H1 (cell line): ENCODE measurements at regions not wholly inside any gene's neighbourhood (a gene's known extent, or its start where the extent isn't known, plus 50 kb on each side); places are given as distances from the start of the nearest gene placed in this dataset.
"Not testable (repeated sequence)": the region's sequence is repeated elsewhere in the genome, so short reads cannot be mapped to it uniquely, and the experiment has no call there.

Experiments used
- CTCF ChIA-PET: fragments of 300-600 bp; sonication (Branson Sonifier 250); formaldehyde crosslinking; loops from one replicate; lab custom pipeline; 2021; ENCODE audit not compliant: partially characterized antibody; lab: Charles Lee
- POLR2A ChIA-PET: fragments of 300-600 bp; sonication (Branson Sonifier 250); formaldehyde crosslinking; loops from one replicate; lab custom pipeline; 2021; ENCODE audit warnings: inconsistent platforms; ENCODE audit not compliant: partially characterized antibody; lab: Charles Lee
- DNase-seq, 2 experiments: peaks; one replicate each; pipeline versions ENCODE4 v3.0.0 to v3.0.0-alpha.2; 2010 to 2022; ENCODE audit warnings: low spot score in 2 of 2, low read depth in 1 of 2, mixed read lengths in 1 of 2
- FAIRE-seq: peaks from 2 replicates; lab custom pipeline; 2011; peaks lifted over from hg19 to GRCh38; lab: Jason Lieb, UNC
- H2AFZ ChIP-seq: 2 replicates; pipeline ENCODE4 v1.8.1; 2012; ENCODE audit warnings: low read length, inconsistent platforms
- H2AK5ac ChIP-seq: 2 replicates; pipeline ENCODE4 v1.6.1; 2013; ENCODE audit warnings: low read depth, low read length
- H2BK120ac ChIP-seq: replicated peaks from 2 replicates; pipeline ENCODE3; 2013; ENCODE audit warnings: low read depth, low read length, inconsistent platforms
- H2BK12ac ChIP-seq: 2 replicates; pipeline ENCODE4 v1.6.1; 2013; ENCODE audit warnings: low read depth, low read length
- H2BK15ac ChIP-seq: 2 replicates; pipeline ENCODE4 v1.6.1; 2013; ENCODE audit warnings: low read length
- H2BK20ac ChIP-seq: 2 replicates; pipeline ENCODE4 v1.6.1; 2013; ENCODE audit warnings: low read length
- H2BK5ac ChIP-seq: 2 replicates; pipeline ENCODE4 v1.6.1; 2013; ENCODE audit warnings: low read depth, low read length
- H3K14ac ChIP-seq: 2 replicates; pipeline ENCODE4 v1.6.1; 2013; ENCODE audit warnings: inconsistent platforms; ENCODE audit not compliant: insufficient read length
- H3K18ac ChIP-seq: 2 replicates; pipeline ENCODE4 v1.6.1; 2013; ENCODE audit warnings: low read length; ENCODE audit errors: extremely low read depth
- H3K23ac ChIP-seq: 2 replicates; pipeline ENCODE4 v1.6.1; 2013; ENCODE audit warnings: inconsistent platforms; ENCODE audit not compliant: insufficient read length
- H3K23me2 ChIP-seq: 2 replicates; pipeline ENCODE4 v1.6.1; 2013; ENCODE audit warnings: low read depth, low read length
- H3K27ac ChIP-seq: 2 replicates; pipeline ENCODE4 v1.6.1; 2011; ENCODE audit warnings: low read depth, low read length, inconsistent platforms
- H3K27me3 ChIP-seq, 4 experiments: replicated peaks in 1 of 4; 1 replicate in 1 of 4; 2 replicates in 3 of 4; pipeline versions ENCODE4 v1.6.1 to v1.8.1; 2011 to 2013; ENCODE audit warnings: low read length in 3 of 4, mild to moderate bottlenecking in 3 of 4, inconsistent platforms in 2 of 4, mixed read lengths in 2 of 4, moderate library complexity in 1 of 4; ENCODE audit not compliant: control insufficient read depth in 3 of 4, insufficient read depth in 3 of 4; ENCODE audit errors: extremely low read depth in 1 of 4
- H3K36me3 ChIP-seq, 4 experiments: 2 replicates each; pipeline versions ENCODE4 v1.6.1 to v1.8.1; 2011 to 2013; ENCODE audit warnings: mild to moderate bottlenecking in 4 of 4, low read length in 3 of 4, moderate library complexity in 2 of 4, control low read depth in 1 of 4, inconsistent platforms in 1 of 4; ENCODE audit not compliant: insufficient read depth in 4 of 4, control insufficient read depth in 2 of 4
- H3K4ac ChIP-seq: replicated peaks from 2 replicates; pipeline ENCODE3; 2013; ENCODE audit warnings: low read length, low read depth, mixed read lengths, inconsistent platforms; ENCODE audit not compliant: insufficient read length
- H3K4me1 ChIP-seq, 4 experiments: replicated peaks in 1 of 4; 1 replicate in 1 of 4; 2 replicates in 3 of 4; pipeline versions ENCODE4 v1.6.1 to v1.8.1; 2011 to 2013; ENCODE audit warnings: low read length in 3 of 4, inconsistent platforms in 2 of 4, mixed read lengths in 1 of 4; ENCODE audit not compliant: insufficient read depth in 4 of 4, control insufficient read depth in 3 of 4
- H3K4me2 ChIP-seq, 2 experiments: 2 replicates each; pipeline versions ENCODE4 v1.6.1 to v1.8.1; 2011 to 2013; ENCODE audit warnings: low read depth in 2 of 2, low read length in 2 of 2, control low read depth in 1 of 2, inconsistent platforms in 1 of 2, mild to moderate bottlenecking in 1 of 2; ENCODE audit not compliant: insufficient read depth in 1 of 2
- H3K4me3 ChIP-seq, 4 experiments: fragments of 200-600, 300-600 bp in 1 of 4; sonication (generic), shearing (Covaris generic), sonication (Bioruptor Twin) in 1 of 4; 2 replicates each; pipeline versions ENCODE4 v1.5.1 to v1.8.1; 2011 to 2016; ENCODE audit warnings: low read length in 4 of 4, low read depth in 3 of 4, control low read depth in 2 of 4, inconsistent platforms in 2 of 4, mild to moderate bottlenecking in 2 of 4, mixed read lengths in 1 of 4, moderate library complexity in 1 of 4; ENCODE audit not compliant: insufficient read depth in 2 of 4; ENCODE audit errors: extremely low read depth in 1 of 4
- H3K56ac ChIP-seq: replicated peaks from 2 replicates; pipeline ENCODE3; 2013; ENCODE audit warnings: low read depth, mild to moderate bottlenecking, mixed read lengths, low read length, inconsistent platforms; ENCODE audit not compliant: insufficient read length
- H3K79me1 ChIP-seq: 2 replicates; pipeline ENCODE4 v1.6.1; 2013; ENCODE audit warnings: low read depth, low read length, control low read depth
- H3K79me2 ChIP-seq, 2 experiments: 2 replicates each; pipeline versions ENCODE4 v1.6.1 to v1.8.1; 2012 to 2013; ENCODE audit warnings: low read length in 2 of 2, mild to moderate bottlenecking in 2 of 2, inconsistent platforms in 1 of 2; ENCODE audit not compliant: insufficient read depth in 2 of 2, control insufficient read depth in 1 of 2
- H3K9ac ChIP-seq, 4 experiments: replicated peaks in 1 of 4; 1 replicate in 1 of 4; 2 replicates in 3 of 4; pipeline versions ENCODE4 v1.6.1 to v1.8.1; 2011 to 2013; ENCODE audit warnings: low read depth in 3 of 4, low read length in 3 of 4, control low read depth in 2 of 4, mild to moderate bottlenecking in 2 of 4, moderate library complexity in 2 of 4, inconsistent platforms in 1 of 4; ENCODE audit errors: extremely low read depth in 1 of 4
- H3K9me3 ChIP-seq, 2 experiments: 2 replicates each; pipeline versions ENCODE4 v1.6.1 to v1.8.1; 2012 to 2013; ENCODE audit warnings: mild to moderate bottlenecking in 2 of 2, moderate library complexity in 2 of 2, control low read depth in 1 of 2, inconsistent platforms in 1 of 2, low read depth in 1 of 2, low read length in 1 of 2, mixed read lengths in 1 of 2; ENCODE audit not compliant: insufficient read depth in 2 of 2
- H4K20me1 ChIP-seq, 2 experiments: replicated peaks in 1 of 2; 2 replicates each; pipeline versions ENCODE3 to v1.8.1; 2011 to 2013; ENCODE audit warnings: inconsistent platforms in 2 of 2, low read length in 2 of 2, mild to moderate bottlenecking in 1 of 2; ENCODE audit not compliant: insufficient read depth in 2 of 2, control insufficient read depth in 1 of 2
- H4K5ac ChIP-seq: 2 replicates; pipeline ENCODE4 v1.6.1; 2013; ENCODE audit warnings: low read length, low read depth, mixed read lengths, inconsistent platforms; ENCODE audit not compliant: insufficient read length
- H4K8ac ChIP-seq: 2 replicates; pipeline ENCODE4 v1.8.0; 2013; ENCODE audit warnings: mild to moderate bottlenecking, moderate library complexity, low read length, inconsistent platforms; ENCODE audit not compliant: insufficient read depth; ENCODE audit errors: extremely low read depth
- H4K91ac ChIP-seq: replicated peaks from 2 replicates; pipeline ENCODE3; 2013; ENCODE audit warnings: low read length, mixed read lengths, inconsistent platforms; ENCODE audit not compliant: insufficient read length
- whole genome bisulfite sequencing, 2 experiments: shearing (Covaris generic) in 1 of 2; methylation state at CpG; one replicate each; pipeline versions ENCODE4 v1.1.6 to v1.1.7; 2013 to 2015; ENCODE audit warnings: low lambda C conversion rate in 2 of 2, mixed read lengths in 2 of 2, inconsistent platforms in 1 of 2, low coverage in 1 of 2, missing lambda C conversion rate in 1 of 2; ENCODE audit not compliant: insufficient replicate concordance in 2 of 2, insufficient coverage in 1 of 2, insufficient read length in 1 of 2; ENCODE audit errors: extremely low coverage in 1 of 2, missing lambda C conversion rate in 1 of 2; 5-methylcytosine and 5-hydroxymethylcytosine counted together

DNA sequence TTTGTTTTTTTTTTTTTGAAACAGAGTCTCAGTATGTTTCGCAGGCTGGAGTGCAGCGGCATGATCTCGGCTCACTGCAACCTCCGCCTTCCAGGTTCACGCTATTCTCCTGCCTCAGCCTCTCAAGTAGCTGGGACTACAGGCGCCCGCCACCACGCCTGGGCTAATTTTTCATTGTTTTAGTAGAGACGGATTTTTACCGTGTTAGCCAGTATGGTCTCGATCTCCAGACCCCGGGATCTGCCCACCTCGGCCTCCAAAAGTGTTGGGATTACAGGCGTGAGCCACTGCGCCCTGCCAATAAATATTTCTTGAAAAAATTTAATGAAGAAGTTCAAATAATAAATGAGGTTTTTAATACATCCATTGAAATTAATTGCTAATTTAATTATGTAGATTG lies 77.9 kb upstream of the PCDH20 start:
- H3K36me3 ChIP-seq, FAIRE-seq, H3K9me3 ChIP-seq, POLR2A ChIA-PET, H3K27ac ChIP-seq, H3K79me1 ChIP-seq, H3K4me2 ChIP-seq, DNase-seq, H2BK5ac ChIP-seq, H2AFZ ChIP-seq, H3K23me2 ChIP-seq, H3K4me1 ChIP-seq, H3K4ac ChIP-seq, H3K4me3 ChIP-seq, H2BK15ac ChIP-seq, H4K8ac ChIP-seq, H3K23ac ChIP-seq, H2BK20ac ChIP-seq, H3K9ac ChIP-seq, H3K27me3 ChIP-seq, H4K20me1 ChIP-seq, H3K56ac ChIP-seq, H2AK5ac ChIP-seq, H4K5ac ChIP-seq, H2BK120ac ChIP-seq, H2BK12ac ChIP-seq, H4K91ac ChIP-seq, H3K14ac ChIP-seq, H3K79me2 ChIP-seq, H3K18ac ChIP-seq: not testable (repeated sequence)
- 91% methylated on average over 14 of the region's 15 CpGs; no CpG with 5 or more reads in 1 of the 2 experiments for WGBS, 2 experiments
- CTCF ChIA-PET = interaction anchor here (0.8 to 1.1 kb wide), 2 partner anchors 9 to 12 kb away, joined by 3 read pairs; no protein-coding TSS in a partner anchor
